GM21526 (cell line): ENCODE measurements at regions not wholly inside any gene's neighbourhood (a gene's known extent, or its start where the extent isn't known, plus 50 kb on each side); places are given as distances from the start of the nearest gene placed in this dataset.

Source experiments
- ATAC-seq: cut with Tn5 transposase; IDR thresholded peaks from one replicate; pipeline ENCODE4 v1.9.1; 2021; ENCODE audit warnings: moderate library complexity; ENCODE audit not compliant: unreplicated experiment, low FRiP score

- no peak for ATAC-seq
These were observed 220.7 kb upstream of the TMEM161B start for GRCh38 chr5:88489364-88489763.

DNA sequence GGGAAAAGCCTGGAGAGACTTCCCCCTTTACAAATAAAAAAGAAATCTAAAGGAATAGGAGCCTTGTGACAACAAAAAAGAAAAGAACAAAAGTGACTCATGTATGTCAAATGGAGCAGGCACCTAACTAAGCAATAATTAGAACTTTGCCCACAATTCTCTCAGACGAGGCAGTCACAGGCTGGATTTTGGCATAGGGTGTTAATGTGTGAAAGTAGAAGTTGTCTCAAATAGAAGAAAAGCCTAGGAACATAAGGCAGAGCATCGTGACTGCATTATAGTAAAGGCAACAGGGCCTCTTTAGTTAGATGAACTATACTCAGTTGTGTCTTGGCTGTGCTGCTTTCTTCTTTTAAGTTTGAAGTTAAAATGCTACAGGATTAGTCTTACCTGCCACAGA is 219.9 kb upstream of the TMEM161B start:
- ATAC-seq, result no peak

GRCh38 chr5:88488130-88488529 is 219.5 kb upstream of the TMEM161B start:
- ATAC-seq, result no peak

DNA sequence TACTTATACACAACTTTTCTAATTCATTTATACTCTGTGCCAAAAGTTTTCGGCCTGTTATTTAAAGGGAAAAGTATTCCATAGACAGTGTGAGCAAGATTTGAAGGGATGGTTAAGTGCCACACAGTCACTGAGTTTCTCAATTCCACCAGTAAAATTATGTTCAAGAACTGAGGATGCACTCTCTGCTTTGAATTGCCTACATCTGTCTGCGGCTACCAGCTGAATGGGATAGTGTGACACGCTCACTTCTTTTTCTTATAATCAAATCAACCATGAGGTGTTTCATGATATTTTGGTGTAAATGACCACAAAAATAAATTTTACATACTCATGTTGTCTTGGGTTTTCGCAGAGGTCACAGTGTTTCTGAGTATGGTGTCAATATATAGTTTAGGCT is 218.4 kb upstream of the TMEM161B start:
- no peak for ATAC-seq

DNA sequence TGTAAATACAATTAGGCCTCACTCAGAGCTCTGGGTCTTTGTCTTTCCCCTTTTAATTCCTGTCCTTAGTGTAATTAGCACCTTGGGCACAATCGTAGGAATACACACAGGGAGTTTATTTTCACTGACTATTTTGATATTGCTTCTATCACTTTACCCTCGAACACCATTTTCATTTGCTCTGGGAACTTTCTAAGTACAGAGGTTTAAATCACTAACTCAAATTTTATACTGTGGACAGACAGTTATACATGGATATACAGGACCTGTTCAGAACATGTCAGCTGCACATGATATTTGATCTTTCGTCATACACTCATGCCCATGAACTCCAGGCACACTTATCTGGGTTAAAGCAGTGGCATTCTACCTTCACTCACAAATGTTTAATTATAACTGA is 217.8 kb upstream of the TMEM161B start:
- ATAC-seq, result no peak

DNA sequence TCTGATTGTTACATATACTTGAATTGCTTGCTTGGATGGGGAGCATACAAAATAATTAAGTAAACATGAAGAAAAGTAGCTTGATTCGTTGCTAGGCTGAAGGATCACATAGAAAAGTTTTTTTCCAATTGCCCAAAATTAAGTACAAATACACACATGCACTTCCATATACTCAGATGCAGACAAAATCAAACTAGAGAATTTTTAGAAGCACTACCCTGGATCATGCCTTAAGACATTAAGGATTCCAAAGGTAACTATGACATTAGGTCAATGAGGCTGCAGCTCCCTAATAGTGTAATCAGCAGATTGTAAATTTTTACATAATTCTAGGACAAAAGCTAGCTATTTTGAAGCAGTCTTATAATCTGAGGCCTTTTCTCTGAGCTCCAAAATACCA is 216.9 kb upstream of the TMEM161B start:
- ATAC-seq, result no peak

GRCh38 chr5:88483964-88484672 is 215.5 kb upstream of the TMEM161B start:
- ATAC-seq, result no peak

DNA sequence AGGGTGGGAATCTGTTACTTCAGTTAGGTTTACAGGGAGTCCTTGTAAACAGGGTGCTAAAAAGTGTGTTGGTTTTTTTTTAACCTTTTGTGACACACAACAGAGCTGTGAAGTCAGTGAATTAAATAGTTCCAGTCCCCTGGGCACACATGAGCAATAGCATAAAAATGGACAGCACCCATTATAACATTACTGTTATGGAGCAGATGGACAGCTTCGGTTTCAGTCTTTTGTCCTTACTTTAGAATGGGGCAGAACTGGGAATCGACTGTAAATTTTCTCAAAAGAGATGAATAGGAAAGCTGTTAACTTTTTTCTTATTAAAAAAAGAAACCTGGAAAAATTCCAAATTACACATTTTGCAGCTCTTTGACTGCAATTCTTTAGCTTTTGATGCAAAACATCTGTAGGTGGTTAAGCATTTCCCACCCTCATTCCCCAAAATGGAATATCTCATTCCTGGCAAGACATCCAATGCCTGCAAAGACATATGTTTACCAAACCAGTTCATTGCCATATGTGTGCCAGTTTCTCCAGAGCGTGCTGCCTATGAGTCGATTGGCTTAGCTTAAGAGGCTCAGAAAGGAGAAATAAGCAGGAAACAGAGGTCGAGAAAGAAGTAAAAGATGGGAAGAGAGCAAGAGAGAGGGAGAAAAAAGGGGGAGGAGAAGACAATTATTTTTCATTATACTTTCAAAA is 212.3 kb upstream of the TMEM161B start:
- no peak for ATAC-seq

DNA sequence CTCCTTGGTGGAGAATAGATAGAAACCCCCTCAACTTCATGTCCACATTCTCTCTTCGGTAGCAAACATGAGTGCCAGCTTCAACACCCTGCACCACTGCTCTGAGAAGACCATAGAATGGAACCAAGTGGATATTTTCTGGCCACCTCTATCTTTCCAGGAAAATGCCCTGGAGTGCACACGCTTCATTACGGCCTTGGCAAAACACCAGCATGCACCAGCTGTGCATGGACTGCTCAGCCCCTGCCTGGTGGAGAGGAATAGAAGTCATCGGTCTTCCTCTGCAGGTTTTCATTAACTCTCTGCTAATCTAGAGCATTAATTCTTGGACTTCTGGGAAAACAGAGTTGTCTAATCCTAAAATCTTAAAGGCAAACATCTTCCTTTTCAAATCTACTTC is 211.6 kb upstream of the TMEM161B start:
- no peak for ATAC-seq

DNA sequence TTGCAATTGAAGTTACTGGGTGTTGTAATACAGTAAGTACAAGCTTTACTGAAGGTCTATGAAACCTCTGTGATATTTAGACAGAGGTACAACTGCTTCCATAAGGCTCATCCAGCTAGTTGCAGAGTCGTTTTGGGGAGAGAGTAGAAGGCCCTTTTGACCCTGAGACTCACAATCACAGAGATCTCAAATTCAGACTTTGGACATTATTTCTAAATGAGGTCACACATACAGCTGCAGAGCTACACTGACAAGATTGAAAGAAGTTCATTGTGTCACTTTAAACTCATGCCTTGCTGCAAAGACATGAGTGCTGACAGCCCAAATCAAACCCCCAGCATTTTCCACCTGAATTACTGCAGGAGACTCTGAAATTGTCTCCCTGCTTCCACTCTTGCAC is 205.9 kb upstream of the TMEM161B start:
- ATAC-seq, result no peak

GRCh38 chr5:88470745-88471144 is 202.1 kb upstream of the TMEM161B start:
- ATAC-seq, result no peak

- no peak for ATAC-seq
These were observed 191.3 kb upstream of the TMEM161B start for GRCh38 chr5:88459971-88460370.

DNA sequence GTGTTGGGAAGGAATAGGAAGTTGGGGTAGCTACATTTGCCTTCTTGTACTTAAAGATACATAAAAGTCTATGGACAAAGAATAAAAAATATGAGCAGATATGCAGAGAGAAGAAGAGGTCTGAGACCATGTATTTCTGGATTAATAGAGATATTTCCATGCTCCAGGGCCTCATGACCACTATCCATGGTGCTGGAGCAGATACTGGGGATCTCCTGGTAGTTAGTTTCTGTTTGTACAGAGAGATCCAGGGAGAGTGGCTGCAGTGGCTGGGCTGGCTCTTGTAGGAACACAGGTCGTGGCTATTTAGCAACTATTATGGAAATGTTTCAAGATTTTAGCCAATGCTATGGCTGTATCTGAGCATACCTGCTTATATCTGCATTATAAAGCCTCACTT is 184.2 kb upstream of the TMEM161B start:
- no peak for ATAC-seq

GRCh38 chr5:88450239-88450638 is 181.6 kb upstream of the TMEM161B start:
- no peak for ATAC-seq

- ATAC-seq, result no peak
These were observed 169.4 kb upstream of the TMEM161B start for GRCh38 chr5:88438006-88438405.

- ATAC-seq, result no peak
These were observed 167.6 kb upstream of the TMEM161B start for GRCh38 chr5:88436290-88436689.

- no peak for ATAC-seq
These were observed 160.0 kb upstream of the TMEM161B start for GRCh38 chr5:88428633-88429032.

DNA sequence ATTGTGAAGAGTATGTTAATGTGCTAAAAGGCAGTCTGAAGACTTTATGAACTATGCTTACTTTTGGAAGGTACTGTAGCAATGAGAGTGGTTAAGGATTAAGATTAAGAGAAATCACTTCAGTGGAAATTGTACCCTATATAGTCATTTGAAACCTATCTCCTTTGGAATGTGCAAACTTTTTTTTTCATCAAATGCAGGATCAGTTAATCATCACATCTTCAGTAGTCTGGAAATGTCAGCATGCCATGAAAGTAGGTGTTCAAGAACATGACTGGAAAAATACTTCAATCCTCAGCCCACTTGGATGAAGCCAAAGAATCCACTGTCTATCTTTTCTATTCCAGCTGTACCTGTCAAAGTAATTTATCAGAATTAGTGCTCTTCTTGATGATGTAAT is 157.8 kb upstream of the TMEM161B start:
- ATAC-seq, result no peak

GRCh38 chr5:88425124-88425523 is 156.5 kb upstream of the TMEM161B start:
- ATAC-seq, result no peak

- no peak for ATAC-seq
These were observed 151.3 kb upstream of the TMEM161B start for GRCh38 chr5:88419931-88420330.

GRCh38 chr5:88407341-88407740 is 138.7 kb upstream of the TMEM161B start:
- ATAC-seq, result no peak

- no peak for ATAC-seq
These were observed 137.1 kb upstream of the TMEM161B start for GRCh38 chr5:88405783-88406182.
